ENCODE measurements at regions not wholly inside any gene's neighbourhood (a gene's known extent, or its start where the extent isn't known, plus 50 kb on each side); places are given as distances from the start of the nearest gene placed in this dataset.

GRCh38 chr12:111288771-111289170 lies 80.1 kb downstream of the PHETA1 start:
- TF ChIP-seq CTCF (IDR thresholded peaks at IDR 0.05) (no peak), EP300 (IDR thresholded peaks at IDR 0.05) (no peak), POLR2A (IDR thresholded peaks at IDR 0.05) (no peak)

All from ovary (tissue), 3 donors.